Activated T-helper 1 cell treated with anti-CD3 and anti-CD28 coated beads, Interleukin-12 subunit alpha, Interleukin-12 subunit beta, Interleukin-2, Interleukin-4 antibody, amounts not matched to agents 30 ng/mL and 10 ng/mL and 1 ng/mL, durations not matched to agents 14 hours and 24 hours and 36 hours (primary cell): ENCODE measurements at regions not wholly inside any gene's neighbourhood (a gene's known extent, or its start where the extent isn't known, plus 50 kb on each side); places are given as distances from the start of the nearest gene placed in this dataset.
"Not testable (repeated sequence)": the region's sequence is repeated elsewhere in the genome, so short reads cannot be mapped to it uniquely, and the experiment has no call there.

Experiments
- DNase-seq: peaks from one replicate; pipeline ENCODE4 v3.0.0; 2021; ENCODE audit warnings: low spot score
- H3K27ac Mint-ChIP-seq: one replicate; pipeline ENCODE4 v1.8.0; 2021; ENCODE audit warnings: mild to moderate bottlenecking, mixed read lengths
- H3K27me3 Mint-ChIP-seq: one replicate; pipeline ENCODE4 v1.8.0; 2022; ENCODE audit warnings: mild to moderate bottlenecking, moderate library complexity, mixed read lengths; ENCODE audit not compliant: insufficient read depth
- H3K36me3 Mint-ChIP-seq: one replicate; pipeline ENCODE4 v1.8.0; 2021; ENCODE audit warnings: low read depth, mixed read lengths
- H3K4me1 Mint-ChIP-seq: one replicate; pipeline ENCODE4 v1.8.0; 2021; ENCODE audit warnings: low read depth, mixed read lengths
- H3K4me3 Mint-ChIP-seq: one replicate; pipeline ENCODE4 v1.8.0; 2021; ENCODE audit warnings: mild to moderate bottlenecking, moderate library complexity, mixed read lengths
- H3K9me3 Mint-ChIP-seq: one replicate; pipeline ENCODE4 v1.8.0; 2021; ENCODE audit warnings: mixed read lengths
- intact Hi-C: fragments of 100-400 bp; cut with micrococcal nuclease; formaldehyde crosslinking; loops from one replicate; pipeline ENCODE4 v1.15.1; 2024

DNA sequence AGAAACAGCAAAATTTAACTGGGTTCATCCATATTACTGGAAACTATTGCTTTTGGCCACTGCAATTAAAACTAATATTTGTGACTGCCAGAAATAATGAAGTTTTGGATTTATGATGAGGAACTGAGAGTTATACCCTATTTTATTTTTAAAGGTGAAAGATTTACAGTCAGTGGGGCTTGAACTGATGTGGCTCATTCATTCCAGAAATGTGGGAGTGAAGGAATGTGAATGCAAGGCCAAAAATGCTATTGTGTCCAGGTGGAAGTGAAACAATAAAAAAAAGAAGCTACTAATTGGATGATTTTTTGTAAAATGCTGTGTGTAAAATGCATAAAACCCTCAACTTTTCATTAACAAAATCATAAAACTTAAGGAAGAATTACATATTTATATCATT, 491.9 kb downstream of the COL12A1 start:
- Mint-ChIP-seq H3K4me1 (no peaks in the 10 kb centered on the region), H3K36me3 (no peaks in the 10 kb centered on the region), H3K27me3 (no peaks in the 10 kb centered on the region), H3K27ac (no peak overlapping the region), H3K9me3 (no peaks in the 10 kb centered on the region), H3K4me3 (no peak overlapping the region)
- intact Hi-C loops: no loop called here
- DNase-seq: no peak

GRCh38 chr6:74705451-74705850, 500.4 kb downstream of the COL12A1 start:
- Mint-ChIP-seq H3K4me1 (no peaks in the 10 kb centered on the region), H3K27ac (no peak overlapping the region), H3K36me3 (no peaks in the 10 kb centered on the region), H3K27me3 (no peaks in the 10 kb centered on the region), H3K9me3 (peaks cover 4% of the 10 kb centered on the region), H3K4me3 (no peak overlapping the region)
- DNase-seq: no peak
- intact Hi-C loops: no loop called here

GRCh38 chr6:74704540-74704939, 501.3 kb downstream of the COL12A1 start:
- H3K4me1 Mint-ChIP-seq, H3K27me3 Mint-ChIP-seq, H3K4me3 Mint-ChIP-seq, H3K27ac Mint-ChIP-seq, intact Hi-C loops, DNase-seq, H3K9me3 Mint-ChIP-seq, H3K36me3 Mint-ChIP-seq: not testable (repeated sequence)

DNA sequence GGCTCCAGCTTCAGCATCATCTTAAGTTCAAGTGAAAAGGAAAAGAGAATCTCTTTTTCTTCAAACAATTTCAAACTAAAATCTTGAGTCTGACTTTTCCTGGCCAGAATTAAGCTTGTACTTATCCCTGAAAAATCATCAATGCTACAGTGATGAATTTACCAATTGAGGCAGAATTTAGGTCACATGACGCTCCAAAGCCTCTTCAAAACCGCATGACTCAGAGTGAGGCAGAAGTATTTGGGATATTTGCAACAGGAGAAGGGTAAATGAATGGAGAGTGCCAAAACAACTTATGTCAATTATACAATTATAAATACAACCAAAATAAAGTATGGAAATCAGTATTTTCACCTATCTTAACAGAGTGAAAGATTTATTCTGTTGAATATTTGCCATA, 515.5 kb downstream of the COL12A1 start:
- Mint-ChIP-seq H3K36me3 (no peaks in the 10 kb centered on the region), H3K4me1 (no peaks in the 10 kb centered on the region), H3K27me3 (no peaks in the 10 kb centered on the region), H3K27ac (no peak overlapping the region), H3K4me3 (no peak overlapping the region), H3K9me3 (no peaks in the 10 kb centered on the region)
- intact Hi-C loops: no loop called here
- DNase-seq: no peak

GRCh38 chr6:74689601-74690000, 516.3 kb downstream of the COL12A1 start:
- no peak for DNase-seq
- Mint-ChIP-seq H3K27ac (no peak overlapping the region), H3K4me1 (no peaks in the 10 kb centered on the region), H3K9me3 (no peaks in the 10 kb centered on the region), H3K36me3 (no peaks in the 10 kb centered on the region), H3K27me3 (no peaks in the 10 kb centered on the region), H3K4me3 (no peak overlapping the region)
- intact Hi-C loops: no loop called here

DNA sequence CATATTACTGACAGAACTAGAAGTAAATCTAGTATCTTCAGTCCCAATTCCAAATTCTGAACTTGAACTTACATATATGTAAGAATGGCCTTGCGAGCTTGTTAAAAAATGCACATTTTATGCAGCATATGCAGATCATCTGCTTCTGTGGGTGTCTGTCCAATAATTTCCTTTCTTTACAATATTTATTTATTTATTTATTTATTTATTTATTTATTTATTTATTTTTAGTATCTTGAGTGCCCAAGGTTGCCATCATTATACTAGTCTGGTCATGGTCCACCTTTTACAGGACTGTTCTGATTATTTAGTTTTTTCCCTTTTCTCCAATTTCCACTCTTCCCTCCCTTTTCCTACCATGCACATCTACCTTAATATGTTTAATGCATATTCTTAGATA, 528.4 kb downstream of the COL12A1 start:
- no peak for DNase-seq
- intact Hi-C loops: no loop called here
- H3K27ac Mint-ChIP-seq: no peak overlapping the region
- no peaks in the 10 kb centered on the region for H3K9me3 Mint-ChIP-seq
- no peak overlapping the region for H3K4me3 Mint-ChIP-seq
- no peaks in the 10 kb centered on the region for H3K27me3 Mint-ChIP-seq
- H3K36me3 Mint-ChIP-seq: no peaks in the 10 kb centered on the region
- H3K4me1 Mint-ChIP-seq: no peaks in the 10 kb centered on the region

DNA sequence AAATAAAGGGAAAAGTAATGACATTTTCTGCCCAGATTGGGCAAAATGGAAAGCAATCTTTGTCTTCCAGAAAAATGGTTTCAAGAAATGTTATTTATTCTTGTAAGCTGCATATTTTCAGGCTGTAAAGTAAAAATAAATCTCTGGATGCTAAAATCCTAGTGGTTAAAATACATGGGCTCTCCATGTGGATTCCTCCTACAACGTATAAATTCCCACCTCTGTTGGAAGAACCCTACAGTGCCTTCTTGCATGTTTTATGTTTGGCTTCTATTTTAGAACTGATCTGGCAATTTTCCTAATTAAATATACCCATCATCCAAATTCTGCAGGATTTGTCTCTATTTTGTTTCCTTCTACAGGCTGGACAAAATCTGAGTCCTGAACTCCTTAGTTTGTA, 528.9 kb downstream of the COL12A1 start:
- Mint-ChIP-seq H3K27me3 (no peaks in the 10 kb centered on the region), H3K27ac (no peak overlapping the region), H3K36me3 (no peaks in the 10 kb centered on the region), H3K4me1 (no peaks in the 10 kb centered on the region), H3K4me3 (no peak overlapping the region), H3K9me3 (no peaks in the 10 kb centered on the region)
- intact Hi-C loops: no loop called here
- DNase-seq: no peak

- Mint-ChIP-seq H3K27ac (no peak overlapping the region), H3K9me3 (peaks cover 8% of the 10 kb centered on the region), H3K4me3 (no peak overlapping the region), H3K36me3 (no peaks in the 10 kb centered on the region), H3K4me1 (no peaks in the 10 kb centered on the region), H3K27me3 (no peaks in the 10 kb centered on the region)
- intact Hi-C loops: no loop called here
- no peak for DNase-seq
These were observed 531.5 kb downstream of the COL12A1 start for GRCh38 chr6:74674377-74674776.

DNA sequence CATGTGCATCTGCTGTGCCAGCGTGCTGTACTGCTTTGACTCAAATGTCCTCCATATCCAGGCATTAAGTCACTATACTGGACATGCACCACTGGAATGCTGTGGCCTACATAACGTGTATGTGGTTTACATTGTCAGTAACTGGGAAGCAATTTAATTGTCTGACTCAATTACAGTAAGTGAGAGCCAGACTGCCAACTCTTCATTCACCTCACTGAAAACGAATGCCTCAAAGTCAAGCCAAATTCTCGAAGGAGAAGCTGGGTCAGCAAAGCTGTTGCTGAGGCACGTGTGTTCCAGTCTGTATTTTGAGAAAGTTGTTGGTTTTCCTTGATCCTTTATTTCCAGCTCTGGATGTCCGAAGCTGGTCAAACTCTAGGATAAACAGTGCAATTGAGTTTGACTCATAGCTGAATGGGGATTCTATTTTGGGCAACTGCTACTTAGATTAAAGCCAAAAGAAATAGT, 534.3 kb downstream of the COL12A1 start:
- intact Hi-C loops: no loop called here
- DNase-seq: no peak
- H3K27me3 Mint-ChIP-seq: no peaks in the 10 kb centered on the region
- no peaks in the 10 kb centered on the region for H3K36me3 Mint-ChIP-seq
- no peak overlapping the region for H3K27ac Mint-ChIP-seq
- peaks cover 17% of the 10 kb centered on the region for H3K9me3 Mint-ChIP-seq
- no peak overlapping the region for H3K4me3 Mint-ChIP-seq
- H3K4me1 Mint-ChIP-seq: no peaks in the 10 kb centered on the region

- intact Hi-C loops: no loop called here
- peaks cover 5% of the 10 kb centered on the region for H3K9me3 Mint-ChIP-seq
- H3K4me3 Mint-ChIP-seq: no peak overlapping the region
- no peaks in the 10 kb centered on the region for H3K27me3 Mint-ChIP-seq
- DNase-seq: no peak
- H3K4me1 Mint-ChIP-seq: no peaks in the 10 kb centered on the region
- H3K36me3 Mint-ChIP-seq: no peaks in the 10 kb centered on the region
- no peak overlapping the region for H3K27ac Mint-ChIP-seq
These were observed 547.5 kb downstream of the COL12A1 start for GRCh38 chr6:74658391-74658790.

- H3K36me3 Mint-ChIP-seq: no peaks in the 10 kb centered on the region
- peaks cover 5% of the 10 kb centered on the region for H3K9me3 Mint-ChIP-seq
- H3K4me1 Mint-ChIP-seq: no peaks in the 10 kb centered on the region
- intact Hi-C loops: no loop called here
- no peak overlapping the region for H3K27ac Mint-ChIP-seq
- no peak for DNase-seq
- no peaks in the 10 kb centered on the region for H3K27me3 Mint-ChIP-seq
- H3K4me3 Mint-ChIP-seq: no peak overlapping the region
These were observed 547.9 kb downstream of the COL12A1 start for GRCh38 chr6:74657931-74658330.

DNA sequence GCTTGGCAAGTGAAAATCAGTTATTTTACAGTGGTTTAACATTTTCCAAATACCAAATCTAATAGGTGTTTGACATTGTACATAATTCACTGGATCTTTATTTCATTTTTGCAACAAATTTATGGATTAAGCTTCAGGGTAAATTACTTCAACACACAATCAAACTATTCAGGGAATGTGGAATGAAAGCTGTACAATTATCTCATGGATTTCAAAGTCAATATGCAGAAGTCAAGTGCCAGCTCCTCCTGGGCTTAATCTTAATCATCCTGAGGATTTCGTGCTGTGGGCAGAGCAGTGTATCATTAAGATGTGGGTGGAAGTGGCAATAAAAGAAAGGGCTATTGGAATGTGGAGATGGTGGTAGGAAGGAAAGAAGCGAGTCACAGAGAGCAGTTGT, 548.8 kb downstream of the COL12A1 start:
- no peak overlapping the region for H3K4me3 Mint-ChIP-seq
- intact Hi-C loops: no loop called here

GRCh38 chr6:74656453-74656852, 549.4 kb downstream of the COL12A1 start:
- intact Hi-C loops: no loop called here
- no peaks in the 10 kb centered on the region for H3K27me3 Mint-ChIP-seq
- no peaks in the 10 kb centered on the region for H3K4me1 Mint-ChIP-seq
- H3K4me3 Mint-ChIP-seq: no peak overlapping the region
- no peak overlapping the region for H3K27ac Mint-ChIP-seq
- DNase-seq: no peak
- H3K9me3 Mint-ChIP-seq: peaks cover 5% of the 10 kb centered on the region
- H3K36me3 Mint-ChIP-seq: no peaks in the 10 kb centered on the region

More for the DNA sequence above, 548.8 kb downstream of the COL12A1 start:
- H3K27me3 Mint-ChIP-seq: no peaks in the 10 kb centered on the region
- no peak overlapping the region for H3K27ac Mint-ChIP-seq
- DNase-seq: no peak
- H3K4me1 Mint-ChIP-seq: no peaks in the 10 kb centered on the region
- H3K36me3 Mint-ChIP-seq: no peaks in the 10 kb centered on the region
- H3K9me3 Mint-ChIP-seq: peaks cover 5% of the 10 kb centered on the region

GRCh38 chr6:74654296-74654695, 551.6 kb downstream of the COL12A1 start:
- H3K27me3 Mint-ChIP-seq: no peaks in the 10 kb centered on the region
- no peaks in the 10 kb centered on the region for H3K36me3 Mint-ChIP-seq
- H3K27ac Mint-ChIP-seq: no peak overlapping the region
- DNase-seq: no peak
- peaks cover 2% of the 10 kb centered on the region for H3K9me3 Mint-ChIP-seq
- H3K4me3 Mint-ChIP-seq: no peak overlapping the region
- intact Hi-C loops: no loop called here
- no peaks in the 10 kb centered on the region for H3K4me1 Mint-ChIP-seq
